HG03175 (cell line): ENCODE measurements at regions not wholly inside any gene's neighbourhood (a gene's known extent, or its start where the extent isn't known, plus 50 kb on each side); places are given as distances from the start of the nearest gene placed in this dataset.

Experiments
- ATAC-seq: cut with Tn5 transposase; IDR thresholded peaks from one replicate; pipeline ENCODE4 v1.9.1; 2021; ENCODE audit warnings: mild to moderate bottlenecking, moderate library complexity; ENCODE audit not compliant: unreplicated experiment

GRCh38 chr3:31275038-31275572 is 257.6 kb upstream of the STT3B start:
- no peak for ATAC-seq

- ATAC-seq: no peak
These were observed 257.1 kb upstream of the STT3B start for GRCh38 chr3:31275583-31275982.

GRCh38 chr3:31277582-31277981 is 255.1 kb upstream of the STT3B start:
- no peak for ATAC-seq

- ATAC-seq: no peak
These were observed 254.2 kb upstream of the STT3B start for GRCh38 chr3:31278532-31278931.

GRCh38 chr3:31284776-31285175 is 247.9 kb upstream of the STT3B start:
- ATAC-seq: no peak

GRCh38 chr3:31285833-31286486 is 246.8 kb upstream of the STT3B start:
- no peak for ATAC-seq

- no peak for ATAC-seq
These were observed 244.5 kb upstream of the STT3B start for GRCh38 chr3:31288224-31288623.

GRCh38 chr3:31288641-31289100 is 244.1 kb upstream of the STT3B start:
- ATAC-seq: no peak

GRCh38 chr3:31289584-31289983 is 243.1 kb upstream of the STT3B start:
- ATAC-seq: no peak

GRCh38 chr3:31290046-31290445 is 242.7 kb upstream of the STT3B start:
- no peak for ATAC-seq

- no peak for ATAC-seq
These were observed 240.9 kb upstream of the STT3B start for GRCh38 chr3:31291818-31292217.

- ATAC-seq: no peak
These were observed 238.1 kb upstream of the STT3B start for GRCh38 chr3:31294430-31295149.

GRCh38 chr3:31295150-31295765 is 237.5 kb upstream of the STT3B start:
- no peak for ATAC-seq

GRCh38 chr3:31297726-31298298 is 234.9 kb upstream of the STT3B start:
- ATAC-seq: no peak

- ATAC-seq: no peak
These were observed 232.0 kb upstream of the STT3B start for GRCh38 chr3:31300456-31301443.

- ATAC-seq: no peak
These were observed 230.4 kb upstream of the STT3B start for GRCh38 chr3:31302343-31302742.

- no peak for ATAC-seq
These were observed 227.4 kb upstream of the STT3B start for GRCh38 chr3:31305340-31305739.

- no peak for ATAC-seq
These were observed 225.5 kb upstream of the STT3B start for GRCh38 chr3:31307131-31307785.

- no peak for ATAC-seq
These were observed 221.2 kb upstream of the STT3B start for GRCh38 chr3:31311559-31311958.

- no peak for ATAC-seq
These were observed 220.3 kb upstream of the STT3B start for GRCh38 chr3:31312400-31312799.
